ENCODE measurements at regions not wholly inside any gene's neighbourhood (a gene's known extent, or its start where the extent isn't known, plus 50 kb on each side); places are given as distances from the start of the nearest gene placed in this dataset.

- no peaks in the 10 kb centered on the region for H3K9me3 Mint-ChIP-seq
- no peak overlapping the region for H3K27ac ChIP-seq (ENCODE audit: low read length)
- no peak overlapping the region for H3K4me3 Mint-ChIP-seq
- intact Hi-C loops (cut with micrococcal nuclease): no loop called here
- no peak for TF ChIP-seq CTCF (IDR thresholded peaks at IDR 0.05)
- no peaks in the 10 kb centered on the region for H3K36me3 ChIP-seq (ENCODE audit: control insufficient read depth, insufficient read depth, low read length)
- no peaks in the 10 kb centered on the region for H3K27me3 ChIP-seq (ENCODE audit: control insufficient read depth, insufficient read depth, low read length)
- no peaks in the 10 kb centered on the region for H3K9me3 ChIP-seq (ENCODE audit: control insufficient read depth, insufficient read depth, low read length)
- no peak overlapping the region for H3K4me3 ChIP-seq (ENCODE audit: low read length)
- no peaks in the 10 kb centered on the region for H3K27me3 Mint-ChIP-seq (ENCODE audit: low read depth in 2 of 2)
- DNase-seq (no peak), ATAC-seq (no peak)
- no CpG with 5 or more reads among the region's 2 CpGs for WGBS (ENCODE audit: insufficient coverage)
- H3K36me3 Mint-ChIP-seq: no peaks in the 10 kb centered on the region
- peaks cover 3% of the 10 kb centered on the region for H3K4me1 ChIP-seq (ENCODE audit: control insufficient read depth, insufficient read depth, low read length)
- no peak overlapping the region for H3K27ac Mint-ChIP-seq
- H3K4me1 Mint-ChIP-seq: peaks cover 21 to 25% of the 10 kb centered on the region in 2 donors
Measured at GRCh38 chr4:114038762-114039387, 59.4 kb upstream of the ARSJ start.

- Histone ChIP-seq H3K36me3 (ENCODE audit: control insufficient read depth, insufficient read depth, low read length) (no peaks in the 10 kb centered on the region), H3K4me3 (ENCODE audit: low read length) (no peak overlapping the region), H3K4me1 (ENCODE audit: control insufficient read depth, insufficient read depth, low read length) (peaks cover 3% of the 10 kb centered on the region), H3K9me3 (ENCODE audit: control insufficient read depth, insufficient read depth, low read length) (no peaks in the 10 kb centered on the region), H3K27ac (ENCODE audit: low read length) (peak overlapping the region; percentile 24), H3K27me3 (ENCODE audit: control insufficient read depth, insufficient read depth, low read length) (no peaks in the 10 kb centered on the region)
- TF ChIP-seq CTCF (IDR thresholded peaks at IDR 0.05): no peak
- DNase-seq (peak in 1 of 2 donors; percentile 8), ATAC-seq (peak; percentile 32 to 70 (median 36))
- Mint-ChIP-seq H3K27me3 (ENCODE audit: low read depth in 2 of 2) (no peaks in the 10 kb centered on the region), H3K4me3 (peak overlapping the region; percentile 61), H3K9me3 (no peaks in the 10 kb centered on the region), H3K4me1 (peaks cover 21 to 25% of the 10 kb centered on the region in 2 donors), H3K36me3 (no peaks in the 10 kb centered on the region), H3K27ac (peak overlapping the region; percentile 84)
- WGBS (ENCODE audit: insufficient coverage): 26% methylated on average over 2 of the region's 3 CpGs
- intact Hi-C loops (cut with micrococcal nuclease): loop anchor here (5.0 kb wide), 1 partner anchor 38 kb away; no protein-coding TSS in a partner anchor
Measured at GRCh38 chr4:114040319-114041116, 61.1 kb upstream of the ARSJ start.

GRCh38 chr4:114041117-114041475, 61.6 kb upstream of the ARSJ start:
- H3K27me3 ChIP-seq (ENCODE audit: control insufficient read depth, insufficient read depth, low read length): no peaks in the 10 kb centered on the region
- intact Hi-C loops (cut with micrococcal nuclease): loop anchor here (5.0 kb wide), 1 partner anchor 39 kb away; no protein-coding TSS in a partner anchor
- no peak overlapping the region for H3K27ac ChIP-seq (ENCODE audit: low read length)
- DNase-seq: no peak
- no peaks in the 10 kb centered on the region for H3K9me3 Mint-ChIP-seq
- no peak for TF ChIP-seq CTCF (IDR thresholded peaks at IDR 0.05)
- peak overlapping the region; percentile 84 for H3K27ac Mint-ChIP-seq
- no peak overlapping the region for H3K4me3 Mint-ChIP-seq
- 100% methylated on average over 1 of the region's 2 CpGs for WGBS (ENCODE audit: insufficient coverage)
- no peaks in the 10 kb centered on the region for H3K36me3 ChIP-seq (ENCODE audit: control insufficient read depth, insufficient read depth, low read length)
- peaks cover 3% of the 10 kb centered on the region for H3K4me1 ChIP-seq (ENCODE audit: control insufficient read depth, insufficient read depth, low read length)
- H3K36me3 Mint-ChIP-seq: no peaks in the 10 kb centered on the region
- H3K4me1 Mint-ChIP-seq: peaks cover 21 to 25% of the 10 kb centered on the region in 2 donors
- H3K4me3 ChIP-seq (ENCODE audit: low read length): no peak overlapping the region
- H3K27me3 Mint-ChIP-seq (ENCODE audit: low read depth in 2 of 2): no peaks in the 10 kb centered on the region
- H3K9me3 ChIP-seq (ENCODE audit: control insufficient read depth, insufficient read depth, low read length): no peaks in the 10 kb centered on the region
- no peak for ATAC-seq
